ENCODE measurements at regions not wholly inside any gene's neighbourhood (a gene's known extent, or its start where the extent isn't known, plus 50 kb on each side); places are given as distances from the start of the nearest gene placed in this dataset.

- TF ChIP-seq CTCF (conservative IDR thresholded peaks at IDR 0.05; ENCODE audit: low read length) (no peak), EZH2phosphoT487 (IDR thresholded peaks at IDR 0.05; ENCODE audit: borderline replicate concordance) (no peak)
Measured at GRCh38 chr2:76009484-76009883, 298.8 kb upstream of the GCFC2 start.
